ENCODE measurements at regions not wholly inside any gene's neighbourhood (a gene's known extent, or its start where the extent isn't known, plus 50 kb on each side); places are given as distances from the start of the nearest gene placed in this dataset.

DNA sequence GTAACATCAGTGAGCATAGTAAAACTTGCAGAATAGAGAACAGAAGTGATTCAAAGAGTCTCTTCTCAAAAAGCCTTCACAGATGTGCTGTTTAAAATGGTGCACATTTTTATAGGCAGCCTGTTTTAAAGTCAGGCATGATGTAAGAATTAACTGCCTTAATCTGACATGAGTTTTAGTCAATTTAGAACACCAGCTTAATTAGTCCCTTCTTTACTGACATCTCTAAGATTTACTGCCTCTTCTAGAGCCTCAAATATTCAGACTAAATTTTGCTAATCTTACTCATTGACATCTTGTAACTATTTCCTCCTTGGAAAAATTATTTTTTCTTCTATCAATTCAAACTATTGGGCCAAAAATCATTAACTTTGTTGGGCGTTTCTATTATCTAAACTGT is 782.5 kb downstream of the C12orf50 start:
- H3K4me3 Mint-ChIP-seq (ENCODE audit: low read depth): no peak overlapping the region
- H3K9me3 Mint-ChIP-seq (ENCODE audit: low read depth): no peaks in the 10 kb centered on the region
- H3K27me3 Mint-ChIP-seq: no peaks in the 10 kb centered on the region
- no peak for TF ChIP-seq CTCF (IDR thresholded peaks at IDR 0.05; ENCODE audit: unreplicated experiment)
- DNase-seq (ENCODE audit: low spot score, unreplicated experiment): no peak
- peaks cover 1% of the 10 kb centered on the region for H3K4me1 Mint-ChIP-seq (ENCODE audit: low read depth)
- no peak overlapping the region for H3K27ac Mint-ChIP-seq
- no peaks in the 10 kb centered on the region for H3K36me3 Mint-ChIP-seq (ENCODE audit: insufficient read depth)

GRCh38 chr12:87238466-87238865 is 790.7 kb downstream of the C12orf50 start:
- DNase-seq (ENCODE audit: low spot score, unreplicated experiment): no peak
- TF ChIP-seq CTCF (IDR thresholded peaks at IDR 0.05; ENCODE audit: unreplicated experiment): no peak
- peaks cover 4% of the 10 kb centered on the region for H3K4me1 Mint-ChIP-seq (ENCODE audit: low read depth)
- H3K27me3 Mint-ChIP-seq: no peaks in the 10 kb centered on the region
- no peaks in the 10 kb centered on the region for H3K9me3 Mint-ChIP-seq (ENCODE audit: low read depth)
- no peak overlapping the region for H3K27ac Mint-ChIP-seq
- H3K36me3 Mint-ChIP-seq (ENCODE audit: insufficient read depth): no peaks in the 10 kb centered on the region
- no peak overlapping the region for H3K4me3 Mint-ChIP-seq (ENCODE audit: low read depth)

DNA sequence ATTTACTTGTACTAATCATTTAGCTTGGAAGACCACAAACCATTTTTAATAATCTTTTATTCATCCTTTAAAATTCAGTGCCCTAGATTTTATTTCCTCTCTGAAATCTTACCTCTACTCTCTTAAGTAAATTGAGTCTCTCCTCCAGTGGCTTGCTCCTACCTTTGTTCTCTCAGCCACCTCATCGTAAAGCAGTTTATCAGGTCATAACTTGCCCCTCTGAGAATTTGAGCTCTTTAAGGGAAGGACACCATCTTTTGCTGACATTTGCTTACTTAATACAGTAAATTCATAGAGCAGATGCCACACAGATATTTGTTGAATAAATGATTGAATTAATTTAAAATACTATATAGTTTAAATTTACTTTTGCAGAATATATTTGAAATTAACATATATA is 794.3 kb downstream of the C12orf50 start:
- Mint-ChIP-seq H3K27me3 (no peaks in the 10 kb centered on the region), H3K4me1 (ENCODE audit: low read depth) (no peaks in the 10 kb centered on the region), H3K27ac (no peak overlapping the region), H3K4me3 (ENCODE audit: low read depth) (no peak overlapping the region), H3K36me3 (ENCODE audit: insufficient read depth) (no peaks in the 10 kb centered on the region), H3K9me3 (ENCODE audit: low read depth) (no peaks in the 10 kb centered on the region)
- DNase-seq (ENCODE audit: low spot score, unreplicated experiment): no peak
- no peak for TF ChIP-seq CTCF (IDR thresholded peaks at IDR 0.05; ENCODE audit: unreplicated experiment)

DNA sequence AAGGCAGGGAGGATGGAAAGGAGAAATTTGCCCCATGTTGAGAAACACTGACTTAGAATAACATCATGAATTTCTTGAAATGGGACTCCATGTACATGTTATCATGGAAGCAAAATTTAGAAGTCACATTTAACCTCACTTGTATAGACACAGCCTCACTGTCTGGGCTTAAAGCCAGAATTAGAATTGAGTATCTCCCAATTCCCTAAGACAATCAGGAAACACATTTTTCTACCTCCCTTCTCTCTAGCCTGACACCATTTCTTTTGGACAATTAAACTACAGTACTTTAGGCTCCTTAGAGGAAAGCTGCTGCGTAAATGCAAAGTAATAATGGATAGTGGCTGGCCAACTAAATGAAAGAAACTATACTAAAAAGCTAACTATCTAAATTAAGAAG is 795.5 kb downstream of the C12orf50 start:
- H3K4me3 Mint-ChIP-seq (ENCODE audit: low read depth): no peak overlapping the region
- H3K36me3 Mint-ChIP-seq (ENCODE audit: insufficient read depth): no peaks in the 10 kb centered on the region
- no peak for TF ChIP-seq CTCF (IDR thresholded peaks at IDR 0.05; ENCODE audit: unreplicated experiment)
- H3K27me3 Mint-ChIP-seq: no peaks in the 10 kb centered on the region
- H3K9me3 Mint-ChIP-seq (ENCODE audit: low read depth): no peaks in the 10 kb centered on the region
- H3K4me1 Mint-ChIP-seq (ENCODE audit: low read depth): no peaks in the 10 kb centered on the region
- DNase-seq (ENCODE audit: low spot score, unreplicated experiment): no peak
- H3K27ac Mint-ChIP-seq: no peak overlapping the region

- H3K27me3 Mint-ChIP-seq: no peaks in the 10 kb centered on the region
- no peak for DNase-seq (ENCODE audit: low spot score, unreplicated experiment)
These were observed 797.4 kb downstream of the C12orf50 start for GRCh38 chr12:87231818-87232217.

More at GRCh38 chr12:87231818-87232217, 797.4 kb downstream of the C12orf50 start:
- Mint-ChIP-seq H3K4me3 (ENCODE audit: low read depth) (no peak overlapping the region), H3K27ac (no peak overlapping the region), H3K4me1 (ENCODE audit: low read depth) (no peaks in the 10 kb centered on the region), H3K36me3 (ENCODE audit: insufficient read depth) (no peaks in the 10 kb centered on the region), H3K9me3 (ENCODE audit: low read depth) (no peaks in the 10 kb centered on the region)
- TF ChIP-seq CTCF (IDR thresholded peaks at IDR 0.05; ENCODE audit: unreplicated experiment): no peak
